Pancreas (tissue), 10 donors: ENCODE measurements at regions not wholly inside any gene's neighbourhood (a gene's known extent, or its start where the extent isn't known, plus 50 kb on each side); places are given as distances from the start of the nearest gene placed in this dataset.

Experiments
- ATAC-seq, 4 donors: fragments of 200-7000 bp; cut with Tn5 transposase; one replicate each; pipeline versions ENCODE4 v1.8.0 to v1.9.1; 2020; ENCODE audit warnings: mild to moderate bottlenecking in 4 of 4, moderate library complexity in 4 of 4
- DNase-seq, 6 donors: peaks; one replicate each; pipeline ENCODE4 v3.0.0-alpha.2; 2020
- FAIRE-seq: peaks from 2 replicates; lab custom pipeline; 2012; peaks lifted over from hg19 to GRCh38; lab: Jason Lieb, UNC
- H3K27ac ChIP-seq, 4 donors: fragments of 200-600 bp; sonication (generic); 1 replicate in 3 of 4; 2 replicates in 1 of 4; pipeline versions ENCODE4 v1.5.0 to v1.8.0; 2020
- H3K27me3 ChIP-seq, 4 donors: fragments of 200-600 bp; one replicate each; pipeline ENCODE4 v1.8.0; 2021
- H3K36me3 ChIP-seq, 3 donors: fragments of 200-600 bp; sonication (generic) in 1 of 3; one replicate each; pipeline versions ENCODE4 v1.5.0 to v1.8.0; 2020 to 2021
- H3K4me1 ChIP-seq, 3 donors: fragments of 200-600 bp; one replicate each; pipeline ENCODE4 v1.8.0; 2021
- H3K4me3 ChIP-seq, 4 donors: fragments of 200-600 bp; sonication (generic) in 2 of 4; one replicate each; pipeline versions ENCODE4 v1.5.0 to v1.8.0; 2020 to 2021
- H3K9me3 ChIP-seq, 4 donors: fragments of 200-600 bp; one replicate each; pipeline ENCODE4 v1.8.0; 2021
- WGBS, 2 donors: extraction: QIAGEN DNeasy Blood & Tissue Kit; methylation state at CpG; one replicate each; pipeline ENCODE4 v1.1.7; 2013; 5-methylcytosine and 5-hydroxymethylcytosine counted together
- intact Hi-C, 3 donors: fragments of 100-400 bp; cut with DNase I; formaldehyde crosslinking; loops; one replicate each; pipeline versions ENCODE4 v1.11.1 to v1.14.2; 2022
- TF ChIP-seq, protein P1 (sequence below), 4 donors: fragments of 200-600 bp; sonication (generic) in 3 of 4; IDR thresholded peaks; one replicate each; pipeline versions ENCODE4 v1.5.0 to v1.8.0; 2021; ENCODE audit warnings: antibody characterized with exemption in 4 of 4
- donor health status: healthy with polysubstance abuse.
- donor health status: DM: no; HTN: no; CAD: no; lungs with moderate emphysema.
- donor health status: DM: no; HTN: no; CAD: no.
- donor health status: control.
- donor health status: control.
- donor health status: Bipolar disorder and iron deficiency.
- donor health status: DM: yes; HTN: yes; CAD: no.
- donor health status: DM: no; HTN: no; CAD: no.
- donor health status: DM: no; HTN: no; CAD: no.
- donor health status: DM: yes; HTN: yes; CAD: no.

DNA sequence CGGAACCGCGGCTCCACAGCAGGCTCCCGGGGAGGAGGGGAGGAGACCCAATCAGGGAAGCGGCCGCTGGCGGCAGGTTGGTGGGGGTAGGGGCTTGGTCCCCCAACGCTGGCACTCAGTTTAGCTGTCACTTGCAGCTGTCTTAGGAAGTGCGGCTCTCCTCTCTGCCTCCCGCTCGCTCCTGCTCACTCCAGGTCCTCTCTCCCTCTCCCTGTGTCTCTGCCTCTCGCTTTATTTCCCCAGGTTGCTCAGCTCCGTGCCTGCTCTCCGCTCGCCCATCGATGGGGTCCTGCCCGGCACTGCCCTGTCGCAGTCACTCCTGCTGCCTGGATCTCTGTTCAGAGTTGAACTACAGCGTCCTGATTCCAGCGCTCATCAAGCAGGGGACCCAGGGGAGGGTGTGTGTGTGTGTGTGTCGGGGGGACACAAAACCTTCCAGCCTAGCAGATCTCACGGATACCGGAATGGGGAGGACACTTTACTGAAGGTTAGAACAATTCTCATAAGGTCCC lies 145.6 kb downstream of the ENGASE start:
- FAIRE-seq (no peak), DNase-seq (no peak), ATAC-seq (peak in 1 of 4 donors; percentile 23)
- TF ChIP-seq, protein P1, sequence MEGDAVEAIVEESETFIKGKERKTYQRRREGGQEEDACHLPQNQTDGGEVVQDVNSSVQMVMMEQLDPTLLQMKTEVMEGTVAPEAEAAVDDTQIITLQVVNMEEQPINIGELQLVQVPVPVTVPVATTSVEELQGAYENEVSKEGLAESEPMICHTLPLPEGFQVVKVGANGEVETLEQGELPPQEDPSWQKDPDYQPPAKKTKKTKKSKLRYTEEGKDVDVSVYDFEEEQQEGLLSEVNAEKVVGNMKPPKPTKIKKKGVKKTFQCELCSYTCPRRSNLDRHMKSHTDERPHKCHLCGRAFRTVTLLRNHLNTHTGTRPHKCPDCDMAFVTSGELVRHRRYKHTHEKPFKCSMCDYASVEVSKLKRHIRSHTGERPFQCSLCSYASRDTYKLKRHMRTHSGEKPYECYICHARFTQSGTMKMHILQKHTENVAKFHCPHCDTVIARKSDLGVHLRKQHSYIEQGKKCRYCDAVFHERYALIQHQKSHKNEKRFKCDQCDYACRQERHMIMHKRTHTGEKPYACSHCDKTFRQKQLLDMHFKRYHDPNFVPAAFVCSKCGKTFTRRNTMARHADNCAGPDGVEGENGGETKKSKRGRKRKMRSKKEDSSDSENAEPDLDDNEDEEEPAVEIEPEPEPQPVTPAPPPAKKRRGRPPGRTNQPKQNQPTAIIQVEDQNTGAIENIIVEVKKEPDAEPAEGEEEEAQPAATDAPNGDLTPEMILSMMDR (IDR thresholded peaks at IDR 0.05): no peak
- no peaks in the 10 kb centered on the region for H3K9me3 ChIP-seq
- intact Hi-C loops: no loop called here
- H3K36me3 ChIP-seq: no peaks in the 10 kb centered on the region
- no peak overlapping the region for H3K4me3 ChIP-seq
- H3K27ac ChIP-seq: no peak overlapping the region
- WGBS, 2 donors: 3% methylated on average over 23 of the region's 23 CpGs
- no peaks in the 10 kb centered on the region for H3K4me1 ChIP-seq
- H3K27me3 ChIP-seq: peaks cover 0 to 11% (median 2%) of the 10 kb centered on the region in 4 donors

DNA sequence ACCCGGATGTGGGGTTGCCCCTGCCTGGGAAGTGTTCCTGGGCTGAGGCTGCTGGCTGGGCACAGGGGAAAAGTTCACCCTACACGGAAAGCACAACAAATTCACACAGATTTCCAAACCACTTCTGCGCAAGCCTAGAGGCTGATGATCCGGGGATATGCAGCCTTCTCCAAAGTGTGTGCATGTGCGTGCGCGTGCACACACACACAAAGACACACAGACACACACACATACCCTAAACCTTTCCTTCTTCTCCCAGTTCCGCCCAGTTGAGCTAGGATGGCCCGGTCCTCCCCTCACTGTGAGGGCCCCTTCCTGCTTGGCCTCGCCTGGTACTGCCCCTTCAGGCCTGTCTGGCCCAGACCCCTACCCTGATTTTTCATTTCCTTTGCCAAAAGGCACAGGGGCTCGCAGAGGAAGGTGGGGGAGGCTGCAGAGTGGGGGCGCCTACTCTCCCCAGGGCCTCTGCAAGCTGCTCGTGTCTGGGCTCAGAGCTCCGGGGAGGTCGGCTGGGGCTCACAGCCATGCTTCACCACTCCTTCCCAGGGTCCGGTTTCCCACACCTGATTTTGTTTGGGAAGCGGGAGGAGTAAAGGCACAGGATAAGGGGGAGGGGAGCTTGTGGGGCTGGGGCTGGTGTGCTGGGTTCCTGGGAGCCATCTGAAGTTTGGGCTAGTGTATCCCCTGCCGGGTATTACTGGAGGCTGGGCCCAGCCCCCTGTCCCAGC lies 144.7 kb downstream of the ENGASE start:
- WGBS, 2 donors: 48 to 54% methylated on average over 18 of the region's 18 CpGs
- intact Hi-C loops: no loop called here
- FAIRE-seq (no peak), ATAC-seq (no peak), DNase-seq (no peak)
- no peaks in the 10 kb centered on the region for H3K36me3 ChIP-seq
- H3K27me3 ChIP-seq: peaks cover 0 to 10% (median 2%) of the 10 kb centered on the region in 4 donors
- no peaks in the 10 kb centered on the region for H3K9me3 ChIP-seq
- H3K4me3 ChIP-seq: no peak overlapping the region
- no peak overlapping the region for H3K27ac ChIP-seq
- TF ChIP-seq, protein P1 (IDR thresholded peaks at IDR 0.05): no peak
- H3K4me1 ChIP-seq: no peaks in the 10 kb centered on the region

DNA sequence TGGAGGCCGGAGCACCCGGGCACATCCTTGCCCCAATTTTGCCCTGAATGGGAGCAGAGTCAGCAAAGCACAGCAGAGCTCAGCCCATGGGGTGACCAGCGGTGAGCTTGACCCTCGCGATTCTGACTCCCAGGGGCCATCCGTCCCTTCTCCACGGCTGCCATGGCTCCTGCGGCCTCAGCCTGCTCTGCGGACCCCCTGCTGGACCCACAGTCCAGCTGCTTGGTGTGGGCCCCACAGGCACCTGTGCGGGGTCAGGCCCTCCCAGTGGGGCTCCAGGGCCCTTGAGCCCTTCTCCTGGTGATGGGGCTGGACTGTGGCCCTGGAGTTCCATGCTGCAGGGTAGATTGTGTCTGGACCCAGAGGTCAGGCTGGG lies 144.2 kb downstream of the ENGASE start:
- H3K36me3 ChIP-seq: no peaks in the 10 kb centered on the region
- no peaks in the 10 kb centered on the region for H3K9me3 ChIP-seq
- no peaks in the 10 kb centered on the region for H3K4me1 ChIP-seq
- H3K27me3 ChIP-seq: peaks cover 0 to 7% (median 2%) of the 10 kb centered on the region in 4 donors
- H3K4me3 ChIP-seq: no peak overlapping the region
- ATAC-seq (no peak), FAIRE-seq (no peak), DNase-seq (no peak)
- H3K27ac ChIP-seq: no peak overlapping the region
- intact Hi-C loops: no loop called here
- 54 to 81% methylated on average over 10 of the region's 10 CpGs for WGBS, 2 donors
- TF ChIP-seq, protein P1 (IDR thresholded peaks at IDR 0.05): no peak

DNA sequence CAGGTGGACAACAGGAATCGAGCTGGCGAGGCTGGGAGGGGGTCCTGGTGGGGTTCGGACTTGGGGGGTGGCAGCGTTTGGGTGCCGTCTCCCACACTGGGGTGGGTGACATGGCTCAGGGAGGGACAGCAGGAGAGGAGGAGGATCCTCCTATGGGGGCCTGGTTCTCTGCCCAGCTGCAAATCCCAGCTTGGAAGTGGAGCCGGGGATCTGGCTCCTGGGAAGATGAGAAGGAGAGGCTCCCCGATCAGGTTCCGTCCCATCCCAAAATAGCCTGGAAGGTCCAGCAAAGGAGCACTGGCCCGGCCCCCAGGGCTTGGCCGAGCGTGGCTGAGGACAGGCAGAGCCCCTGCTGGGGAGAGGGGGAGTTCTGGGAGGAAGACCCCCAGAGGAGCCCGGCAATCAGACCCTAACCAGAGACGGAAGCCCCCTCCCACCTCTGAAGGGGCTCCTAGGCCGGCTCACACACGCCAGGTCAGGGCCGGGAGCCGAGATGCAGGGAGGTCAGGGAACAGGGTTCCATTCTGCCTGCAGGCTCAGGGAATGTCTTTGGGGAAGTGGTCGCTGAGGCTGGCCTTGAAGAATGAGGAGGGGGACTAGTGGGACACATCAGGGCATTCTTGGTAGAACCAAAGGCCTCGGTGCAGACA lies 143.7 kb downstream of the ENGASE start:
- Histone ChIP-seq H3K4me1 (no peaks in the 10 kb centered on the region), H3K9me3 (no peaks in the 10 kb centered on the region), H3K27ac (no peak overlapping the region), H3K4me3 (no peak overlapping the region), H3K27me3 (peaks cover 0 to 7% (median 2%) of the 10 kb centered on the region in 4 donors), H3K36me3 (no peaks in the 10 kb centered on the region)
- intact Hi-C loops: no loop called here
- TF ChIP-seq, protein P1 (IDR thresholded peaks at IDR 0.05): no peak
- no peak for ATAC-seq
- WGBS, 2 donors: 40 to 55% methylated on average over 19 of the region's 19 CpGs
- FAIRE-seq: no peak
- DNase-seq: no peak
